GM20000 (cell line): ENCODE measurements at regions not wholly inside any gene's neighbourhood (a gene's known extent, or its start where the extent isn't known, plus 50 kb on each side); places are given as distances from the start of the nearest gene placed in this dataset.

Experiments
- DNase-seq: peaks from one replicate; pipeline ENCODE4 v3.0.0; 2012; ENCODE audit warnings: low spot score
- CTCF ChIP-seq: IDR thresholded peaks from 2 replicates; pipeline ENCODE4 v1.5.1; 2012; ENCODE audit warnings: mild to moderate bottlenecking, control low read depth; ENCODE audit errors: extremely low read depth, missing control alignments

GRCh38 chr6:43967719-43968091 is 159.5 kb downstream of the MRPL14 start:
- no peak for DNase-seq
- TF ChIP-seq CTCF = no peak

- DNase-seq = no peak
- no peak for TF ChIP-seq CTCF
These were observed 160.2 kb downstream of the MRPL14 start for GRCh38 chr6:43966853-43967718.

GRCh38 chr6:43966374-43966658 is 160.9 kb downstream of the MRPL14 start:
- no peak for DNase-seq
- no peak for TF ChIP-seq CTCF

GRCh38 chr6:43965628-43966373 is 161.5 kb downstream of the MRPL14 start:
- DNase-seq = no peak
- TF ChIP-seq CTCF = no peak

GRCh38 chr6:43964659-43965570 is 162.3 kb downstream of the MRPL14 start:
- no peak for DNase-seq
- no peak for TF ChIP-seq CTCF

GRCh38 chr6:43963877-43964658 is 163.2 kb downstream of the MRPL14 start:
- TF ChIP-seq CTCF = no peak
- no peak for DNase-seq
